ELR (cell line): ENCODE measurements at regions not wholly inside any gene's neighbourhood (a gene's known extent, or its start where the extent isn't known, plus 50 kb on each side); places are given as distances from the start of the nearest gene placed in this dataset.

Experiments used
- DNase-seq: peaks from one replicate; pipeline ENCODE4 v3.0.0-alpha.2; 2015; ENCODE audit warnings: low read depth

GRCh38 chr11:128407962-128408361 lies 179.4 kb downstream of the ETS1 start:
- peak; percentile 77 for DNase-seq

- DNase-seq, result no peak
Measured at GRCh38 chr11:128405714-128406662, 181.4 kb downstream of the ETS1 start.

GRCh38 chr11:128405112-128405511 lies 182.2 kb downstream of the ETS1 start:
- DNase-seq, result no peak

- DNase-seq, result no peak
Measured at GRCh38 chr11:128404437-128404836, 182.9 kb downstream of the ETS1 start.

DNA sequence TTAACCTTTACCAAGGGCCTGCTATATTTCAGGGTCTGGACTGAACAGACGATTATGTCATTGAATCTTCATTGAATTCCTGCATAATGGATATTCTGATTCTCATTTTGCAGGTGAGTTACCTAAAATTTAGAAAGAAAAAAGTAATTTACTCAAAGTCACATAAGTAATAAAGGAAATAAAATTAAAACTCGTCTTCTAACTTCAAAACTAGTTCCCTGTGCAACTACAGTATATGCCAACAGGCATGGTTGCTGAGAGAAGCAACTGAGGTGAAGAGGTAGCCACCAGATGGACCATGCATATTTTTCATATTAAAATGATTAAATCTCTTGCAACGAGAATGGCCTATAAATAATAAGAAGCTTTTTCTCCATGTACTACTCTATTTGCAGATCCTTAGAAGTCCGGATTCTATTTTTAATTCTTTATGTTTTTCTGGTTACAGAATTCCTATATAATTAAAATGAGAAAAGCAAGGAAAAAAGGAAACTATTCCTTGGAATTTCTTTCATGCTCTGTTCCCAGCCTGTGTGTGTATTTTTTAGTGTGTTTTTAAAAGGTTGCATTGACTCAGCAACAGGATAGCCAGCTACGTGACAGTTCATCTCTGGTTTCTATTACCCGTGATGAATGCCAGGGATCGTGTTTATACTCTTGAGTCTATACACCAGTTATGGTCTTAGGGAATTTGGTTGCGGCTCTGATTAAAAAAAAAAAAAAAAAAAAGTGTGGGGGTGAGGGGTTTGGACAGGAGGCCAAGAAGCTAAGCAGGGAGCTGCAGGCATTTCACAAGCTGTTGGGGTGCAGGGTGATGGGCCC lies 186.8 kb downstream of the ETS1 start:
- DNase-seq, result no peak

DNA sequence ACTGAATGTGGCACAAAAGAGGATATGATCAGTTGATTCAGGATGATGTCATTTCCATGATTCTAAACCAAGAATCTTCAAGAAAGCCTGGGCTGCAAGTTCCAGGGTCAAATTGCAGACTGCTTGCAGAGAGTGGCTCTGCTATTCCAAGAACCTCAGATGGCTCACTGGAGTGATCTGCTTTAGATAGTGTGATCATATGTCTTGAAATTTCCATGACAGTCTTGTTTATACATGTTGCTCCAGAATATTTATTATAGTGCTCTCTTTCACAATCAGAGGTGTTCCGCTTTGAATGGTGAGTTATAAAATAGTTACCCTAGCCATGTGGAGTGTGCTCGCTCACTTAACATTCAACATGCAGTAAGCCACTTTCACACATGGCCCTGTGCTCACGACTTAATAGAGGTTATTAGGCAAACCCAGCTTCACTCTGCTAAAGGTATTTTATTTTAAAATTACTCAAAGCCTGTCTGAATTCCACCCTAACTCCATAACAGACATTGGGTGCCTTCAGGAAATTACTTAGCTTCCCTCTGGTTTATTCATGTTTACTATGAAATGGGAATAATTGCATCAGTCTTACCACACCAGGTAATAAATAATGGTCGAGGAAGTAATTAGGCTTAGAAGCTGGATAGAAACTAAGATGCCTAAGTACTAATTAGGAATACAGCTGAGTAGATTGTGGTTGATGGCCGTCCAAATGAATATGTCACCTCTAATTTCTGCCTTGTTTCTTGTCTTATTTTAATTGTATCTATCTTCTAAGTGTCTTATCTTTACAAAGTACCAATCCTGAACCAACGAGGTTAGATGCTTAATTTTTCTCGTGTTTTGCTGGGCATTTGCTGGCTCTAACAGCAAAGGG lies 187.9 kb downstream of the ETS1 start:
- DNase-seq, result peak; percentile 77

- DNase-seq, result no peak
Measured at GRCh38 chr11:128398517-128399250, 188.7 kb downstream of the ETS1 start.

DNA sequence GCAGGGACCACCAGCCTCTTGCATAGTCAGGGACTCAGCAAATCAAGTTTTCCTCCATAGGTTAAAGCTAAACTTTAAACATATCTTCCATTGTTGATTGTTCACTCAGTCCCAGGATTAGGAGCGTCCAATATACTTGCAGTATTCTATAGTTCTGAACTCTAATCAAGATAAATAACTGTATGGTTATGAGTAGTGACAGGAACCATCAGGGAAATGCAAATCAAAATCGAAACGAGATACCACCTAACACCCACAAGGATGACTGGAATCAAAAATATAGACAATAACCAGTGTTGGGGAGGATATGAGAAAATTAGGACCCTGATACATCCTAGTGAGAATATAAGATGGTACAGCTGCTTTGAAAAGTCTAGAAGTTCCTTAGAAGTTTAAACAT lies 190.0 kb downstream of the ETS1 start:
- DNase-seq, result no peak

- DNase-seq, result no peak
Measured at GRCh38 chr11:128394431-128395089, 192.8 kb downstream of the ETS1 start.

DNA sequence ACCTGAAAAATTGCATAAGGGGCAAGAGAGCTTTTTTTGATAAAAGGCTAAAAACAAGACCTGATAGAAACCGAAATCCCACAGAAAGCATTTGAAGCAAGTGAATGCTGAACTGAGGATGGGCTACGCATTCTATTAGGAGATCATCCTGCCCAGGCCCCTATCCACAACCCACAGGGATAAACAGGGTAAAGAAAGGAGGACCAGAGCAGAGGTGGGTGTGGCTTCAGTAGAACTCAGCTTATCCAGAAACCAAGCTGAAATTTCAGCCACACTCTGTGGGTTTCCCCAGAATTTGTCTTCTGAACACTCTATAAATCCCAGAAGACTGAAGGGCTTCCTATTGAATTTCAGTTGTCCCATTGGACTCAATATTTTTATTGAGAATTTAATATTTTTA lies 195.1 kb downstream of the ETS1 start:
- DNase-seq, result no peak

DNA sequence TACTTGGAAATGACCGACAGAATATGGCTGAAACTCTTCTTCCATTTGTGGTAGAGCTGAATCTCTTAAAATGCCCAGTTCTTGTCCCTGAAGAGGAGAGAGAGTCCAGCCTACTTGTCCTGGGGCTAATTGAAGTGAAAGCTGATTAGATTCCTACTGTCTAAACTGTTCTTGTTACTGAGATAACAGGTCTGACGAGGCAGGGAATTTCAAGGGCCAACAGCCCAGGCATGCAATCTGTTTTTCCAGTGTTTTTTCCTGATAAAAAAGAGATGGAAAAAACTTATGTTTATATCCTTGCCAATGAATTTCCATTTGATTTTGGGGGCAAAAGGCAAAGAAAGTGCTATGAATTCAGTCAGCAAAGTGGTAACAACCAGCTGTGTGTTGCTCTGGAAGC lies 195.5 kb downstream of the ETS1 start:
- DNase-seq, result no peak

- DNase-seq, result no peak
Measured at GRCh38 chr11:128390246-128390645, 197.1 kb downstream of the ETS1 start.

DNA sequence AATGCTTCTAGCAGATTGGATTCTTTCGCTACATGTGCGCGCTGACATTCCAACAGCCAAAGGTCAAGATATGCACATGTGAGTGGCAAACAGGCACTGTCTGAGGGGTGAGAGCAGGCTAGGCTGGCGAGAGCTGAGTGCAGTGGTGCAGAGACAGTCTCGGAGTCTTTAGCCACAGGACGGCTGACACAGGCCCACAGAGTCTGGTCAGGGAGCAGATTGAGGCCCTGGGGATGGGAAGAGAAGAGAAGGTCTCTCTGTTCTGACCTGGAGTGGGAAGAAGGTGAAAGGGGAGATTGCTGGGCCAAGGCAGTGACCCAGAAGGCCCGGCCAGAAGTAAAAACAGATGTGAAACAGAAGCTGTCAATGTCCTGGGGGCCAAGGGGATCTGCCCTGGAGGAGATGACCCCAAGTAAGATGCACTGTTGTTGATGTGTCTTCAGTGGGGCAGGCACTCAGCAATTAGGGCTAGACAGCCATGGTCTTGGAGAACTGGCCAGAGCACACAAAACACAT lies 197.8 kb downstream of the ETS1 start:
- DNase-seq, result no peak

GRCh38 chr11:128388206-128388815 lies 199.0 kb downstream of the ETS1 start:
- DNase-seq, result no peak

- DNase-seq, result peak; percentile 14
Measured at GRCh38 chr11:128379587-128380580, 207.5 kb downstream of the ETS1 start.

DNA sequence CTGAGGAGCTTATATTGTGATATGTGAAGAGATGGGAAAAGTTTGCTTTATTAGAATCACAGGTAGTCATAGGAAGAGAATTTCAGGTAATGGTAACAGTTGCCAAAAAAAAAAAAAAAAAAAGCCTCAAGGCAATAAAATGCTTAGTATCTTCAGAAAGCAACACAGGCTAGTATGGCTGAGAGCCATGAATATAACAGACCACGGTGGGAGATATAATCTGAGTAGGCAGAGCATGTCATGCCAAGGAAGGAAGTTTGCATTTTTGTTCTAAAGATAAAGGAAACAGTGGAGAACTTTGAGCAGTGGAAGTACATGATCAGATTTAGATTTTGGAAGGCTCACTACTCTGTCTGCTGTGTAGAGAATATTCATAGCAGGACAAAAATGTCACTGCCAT lies 211.4 kb downstream of the ETS1 start:
- no peak for DNase-seq

GRCh38 chr11:128374026-128374425 lies 213.3 kb downstream of the ETS1 start:
- DNase-seq, result no peak

GRCh38 chr11:128372977-128373376 lies 214.4 kb downstream of the ETS1 start:
- no peak for DNase-seq

GRCh38 chr11:128367573-128367972 lies 219.8 kb downstream of the ETS1 start:
- DNase-seq, result no peak
